ENCODE measurements at regions not wholly inside any gene's neighbourhood (a gene's known extent, or its start where the extent isn't known, plus 50 kb on each side); places are given as distances from the start of the nearest gene placed in this dataset.
"Not testable (repeated sequence)": the region's sequence is repeated elsewhere in the genome, so short reads cannot be mapped to it uniquely, and the experiment has no call there.

DNA sequence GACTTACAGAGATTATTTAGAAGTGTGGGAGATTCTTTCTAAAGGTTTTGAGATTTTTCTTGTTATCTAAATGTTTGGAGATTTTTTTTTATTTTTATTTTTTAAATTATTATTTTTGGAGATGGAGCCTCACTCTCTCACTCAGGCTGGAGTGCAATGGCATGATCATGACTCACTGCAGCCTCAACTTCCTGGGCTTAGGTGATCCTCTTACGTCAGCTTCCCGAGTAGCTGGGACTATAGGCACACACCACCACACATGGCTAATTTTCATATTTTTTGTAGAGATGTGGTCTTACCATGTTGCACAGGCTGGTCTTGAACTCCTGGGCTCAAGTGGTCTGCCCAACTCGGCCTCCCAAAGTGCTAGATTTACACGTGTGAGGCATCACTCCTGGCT, 694.5 kb downstream of the TLE1 start:
- WGBS, 2 donors, result 69 to 78% methylated on average over 4 of the region's 4 CpGs

DNA sequence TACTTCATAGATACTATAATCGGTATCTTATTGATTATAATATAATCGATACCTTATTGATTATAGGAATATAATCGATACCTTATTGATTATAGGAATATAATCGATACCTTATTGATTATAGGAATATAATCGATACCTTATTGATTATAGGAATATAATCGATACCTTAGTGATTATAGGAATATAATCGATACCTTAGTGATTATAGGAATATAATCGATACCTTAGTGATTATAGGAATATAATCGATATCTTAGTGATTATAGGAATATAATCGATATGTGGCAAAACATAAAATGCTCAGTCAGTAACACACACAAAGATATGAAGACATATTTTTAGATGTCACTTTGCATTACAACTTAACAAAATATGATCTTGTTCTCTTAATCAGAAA, 703.8 kb downstream of the TLE1 start:
- 72 to 88% methylated on average over 10 of the region's 10 CpGs for WGBS, 2 donors

More for the DNA sequence above, 694.5 kb downstream of the TLE1 start:
- no peaks in the 10 kb centered on the region for H3K27me3 ChIP-seq
- H3K4me1 ChIP-seq, result no peaks in the 10 kb centered on the region
- no peak overlapping the region for H3K27ac ChIP-seq
- no peaks in the 10 kb centered on the region for H3K9me3 ChIP-seq
- no peak overlapping the region for H3K4me3 ChIP-seq
- no peak for ATAC-seq
- DNase-seq, result no peak
- no peak for FAIRE-seq
- H3K36me3 ChIP-seq, result no peaks in the 10 kb centered on the region
- TF ChIP-seq, protein P1, sequence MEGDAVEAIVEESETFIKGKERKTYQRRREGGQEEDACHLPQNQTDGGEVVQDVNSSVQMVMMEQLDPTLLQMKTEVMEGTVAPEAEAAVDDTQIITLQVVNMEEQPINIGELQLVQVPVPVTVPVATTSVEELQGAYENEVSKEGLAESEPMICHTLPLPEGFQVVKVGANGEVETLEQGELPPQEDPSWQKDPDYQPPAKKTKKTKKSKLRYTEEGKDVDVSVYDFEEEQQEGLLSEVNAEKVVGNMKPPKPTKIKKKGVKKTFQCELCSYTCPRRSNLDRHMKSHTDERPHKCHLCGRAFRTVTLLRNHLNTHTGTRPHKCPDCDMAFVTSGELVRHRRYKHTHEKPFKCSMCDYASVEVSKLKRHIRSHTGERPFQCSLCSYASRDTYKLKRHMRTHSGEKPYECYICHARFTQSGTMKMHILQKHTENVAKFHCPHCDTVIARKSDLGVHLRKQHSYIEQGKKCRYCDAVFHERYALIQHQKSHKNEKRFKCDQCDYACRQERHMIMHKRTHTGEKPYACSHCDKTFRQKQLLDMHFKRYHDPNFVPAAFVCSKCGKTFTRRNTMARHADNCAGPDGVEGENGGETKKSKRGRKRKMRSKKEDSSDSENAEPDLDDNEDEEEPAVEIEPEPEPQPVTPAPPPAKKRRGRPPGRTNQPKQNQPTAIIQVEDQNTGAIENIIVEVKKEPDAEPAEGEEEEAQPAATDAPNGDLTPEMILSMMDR (IDR thresholded peaks at IDR 0.05), result no peak
- intact Hi-C loops (cut with DNase I), result no loop called here

DNA sequence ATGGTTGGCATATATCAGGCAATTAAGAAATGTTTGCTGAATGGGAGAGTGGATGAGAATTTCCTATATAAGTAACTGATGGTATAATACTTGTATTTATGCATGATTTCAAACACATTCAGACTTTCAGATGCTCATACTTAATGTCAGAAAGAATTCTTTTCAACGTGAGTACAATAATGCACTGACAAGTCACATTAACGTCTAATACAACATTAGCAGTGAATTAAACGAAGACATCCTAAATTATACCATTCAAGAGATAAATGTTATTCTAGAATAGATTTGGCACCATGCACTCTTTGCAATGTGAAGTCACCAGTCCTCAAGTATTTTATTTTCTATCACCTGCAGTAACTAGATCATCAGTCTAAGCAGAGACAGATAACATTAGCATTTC, 712.9 kb downstream of the TLE1 start:
- Histone ChIP-seq H3K27ac (no peak overlapping the region), H3K27me3 (no peaks in the 10 kb centered on the region), H3K4me3 (no peak overlapping the region), H3K4me1 (no peaks in the 10 kb centered on the region), H3K36me3 (no peaks in the 10 kb centered on the region), H3K9me3 (no peaks in the 10 kb centered on the region)
- FAIRE-seq (no peak), ATAC-seq (no peak), DNase-seq (no peak)
- 58 to 62% methylated on average over 3 of the region's 3 CpGs for WGBS, 2 donors
- TF ChIP-seq, protein P1 (IDR thresholded peaks at IDR 0.05), result no peak
- intact Hi-C loops (cut with DNase I), result no loop called here

More for the DNA sequence above, 703.8 kb downstream of the TLE1 start:
- ATAC-seq; H3K27me3 ChIP-seq; DNase-seq; H3K4me3 ChIP-seq; intact Hi-C loops (cut with DNase I); H3K36me3 ChIP-seq; H3K9me3 ChIP-seq; H3K4me1 ChIP-seq; H3K27ac ChIP-seq: not testable (repeated sequence)
- peak; percentile 97 for FAIRE-seq

DNA sequence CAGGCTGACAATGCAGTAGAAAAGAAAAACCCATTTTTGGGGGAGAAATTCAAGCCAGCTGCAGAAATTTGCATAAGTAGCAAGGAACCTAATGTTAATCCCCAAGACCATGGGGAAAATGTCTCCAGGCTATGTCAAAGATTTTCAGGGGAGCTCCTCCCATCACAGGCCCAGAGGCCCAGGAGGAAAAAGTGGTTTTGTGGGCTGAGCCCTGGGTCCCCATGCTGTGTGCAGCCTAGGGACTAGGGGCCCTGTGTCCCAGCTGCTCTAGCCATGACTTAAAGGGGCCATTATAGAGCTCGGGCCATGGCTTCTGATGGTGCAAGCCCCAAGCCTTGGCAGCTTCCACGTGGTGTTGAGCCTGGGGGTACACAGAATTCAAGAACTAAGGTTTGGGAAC, 719.0 kb downstream of the TLE1 start:
- intact Hi-C loops (cut with DNase I); H3K27me3 ChIP-seq; DNase-seq: not testable (repeated sequence)

DNA sequence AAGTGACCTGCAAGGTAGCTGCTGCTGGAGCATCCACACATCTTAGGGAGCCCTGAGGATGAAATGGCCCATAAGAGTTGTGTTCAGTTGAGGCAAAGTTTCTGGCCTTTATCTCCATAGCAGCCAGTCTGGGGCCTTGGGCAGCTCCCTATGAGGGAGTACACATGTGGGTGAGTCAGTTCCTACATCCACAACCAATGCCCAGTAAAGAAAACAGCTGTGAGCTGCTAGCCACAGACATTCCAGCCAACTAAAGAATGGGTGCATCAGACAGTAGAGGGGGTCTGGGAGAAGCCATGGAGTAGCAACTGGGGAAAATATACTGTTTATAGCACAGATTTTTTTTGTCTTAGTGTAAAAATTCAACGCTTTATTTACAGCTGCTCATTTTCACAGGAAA, 720.7 kb downstream of the TLE1 start:
- TF ChIP-seq, protein P1 (IDR thresholded peaks at IDR 0.05), result no peak
- 71 to 85% methylated on average over 1 of the region's 1 CpG for WGBS, 2 donors
- no peak for FAIRE-seq
- H3K4me1 ChIP-seq, result no peaks in the 10 kb centered on the region
- no peak for DNase-seq
- H3K27me3 ChIP-seq, result no peaks in the 10 kb centered on the region
- no peak for ATAC-seq
- no peak overlapping the region for H3K4me3 ChIP-seq
- intact Hi-C loops (cut with DNase I), result no loop called here
- no peaks in the 10 kb centered on the region for H3K9me3 ChIP-seq
- no peak overlapping the region for H3K27ac ChIP-seq
- no peaks in the 10 kb centered on the region for H3K36me3 ChIP-seq

More for the DNA sequence above, 719.0 kb downstream of the TLE1 start:
- FAIRE-seq, H3K4me1 ChIP-seq, H3K9me3 ChIP-seq, H3K4me3 ChIP-seq, H3K36me3 ChIP-seq, ATAC-seq, H3K27ac ChIP-seq: not testable (repeated sequence)
- WGBS, 2 donors, result 55 to 69% methylated on average over 2 of the region's 2 CpGs

DNA sequence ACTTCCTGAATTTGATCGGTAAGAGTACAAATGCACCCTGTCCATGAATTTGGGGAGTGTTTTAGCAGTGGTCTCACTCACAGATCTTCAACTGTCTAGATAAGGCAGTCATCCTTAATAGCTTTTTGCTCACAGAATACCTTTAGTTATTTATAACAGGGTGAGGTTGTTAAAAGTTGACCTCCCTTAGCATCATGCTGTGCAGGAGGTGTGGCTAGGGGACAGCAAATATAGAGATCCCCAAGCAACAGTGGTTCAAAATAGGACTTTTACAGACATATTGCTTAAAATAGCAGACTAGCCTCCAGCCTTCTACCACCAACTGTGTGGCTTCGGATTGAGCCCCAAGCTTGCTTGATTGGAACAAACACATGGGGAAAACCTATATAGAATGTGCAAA, 724.4 kb downstream of the TLE1 start:
- Histone ChIP-seq H3K27me3 (no peaks in the 10 kb centered on the region), H3K4me3 (no peak overlapping the region), H3K27ac (no peak overlapping the region), H3K9me3 (no peaks in the 10 kb centered on the region), H3K36me3 (no peaks in the 10 kb centered on the region), H3K4me1 (no peaks in the 10 kb centered on the region)
- 55 to 70% methylated on average over 2 of the region's 2 CpGs for WGBS, 2 donors
- ATAC-seq (no peak), DNase-seq (no peak), FAIRE-seq (no peak)
- intact Hi-C loops (cut with DNase I), result no loop called here
- TF ChIP-seq, protein P1 (IDR thresholded peaks at IDR 0.05), result no peak

Measured in pancreas (tissue), 10 donors.